Pons (tissue), 1 donor: ENCODE measurements at regions not wholly inside any gene's neighbourhood (a gene's known extent, or its start where the extent isn't known, plus 50 kb on each side); places are given as distances from the start of the nearest gene placed in this dataset.

ENCODE experiments used
- DNase-seq: peaks from one replicate; pipeline ENCODE4 v3.0.0-alpha.2; 2016; ENCODE audit warnings: low spot score

- no peak for DNase-seq
Observed at GRCh38 chr12:16972923-16973770, 367.2 kb upstream of the LMO3 start.

GRCh38 chr12:16962889-16963288 lies 356.9 kb upstream of the LMO3 start:
- DNase-seq: no peak

DNA sequence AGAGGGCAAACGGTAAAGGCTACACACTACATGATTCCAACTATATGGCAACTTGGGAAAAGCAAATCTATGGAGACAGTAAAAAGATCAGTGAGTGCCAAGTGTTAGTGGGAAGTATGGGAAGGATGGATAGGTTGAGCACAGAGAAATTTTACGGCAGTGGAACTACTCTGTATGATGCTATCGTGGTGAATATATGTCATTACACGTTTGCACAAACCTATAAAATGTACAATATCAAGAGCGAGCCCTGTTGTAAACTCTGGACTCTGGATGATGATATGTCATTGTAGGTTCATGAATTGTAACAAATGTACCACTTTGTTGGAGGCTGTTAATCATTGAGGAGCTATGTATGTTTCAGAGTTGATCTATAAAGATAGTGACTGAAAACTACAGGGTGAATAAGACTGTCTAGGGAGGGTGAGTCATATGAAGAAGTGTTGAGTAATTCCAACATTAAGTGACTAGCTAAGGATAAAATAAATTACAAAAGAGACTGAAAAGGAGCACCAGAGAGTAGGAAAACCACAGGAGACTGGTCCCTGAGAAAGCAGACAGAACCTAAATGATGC lies 349.2 kb upstream of the LMO3 start:
- DNase-seq: no peak

GRCh38 chr12:16949871-16950667 lies 344.1 kb upstream of the LMO3 start:
- DNase-seq: no peak

GRCh38 chr12:16949371-16949770 lies 343.4 kb upstream of the LMO3 start:
- no peak for DNase-seq

DNA sequence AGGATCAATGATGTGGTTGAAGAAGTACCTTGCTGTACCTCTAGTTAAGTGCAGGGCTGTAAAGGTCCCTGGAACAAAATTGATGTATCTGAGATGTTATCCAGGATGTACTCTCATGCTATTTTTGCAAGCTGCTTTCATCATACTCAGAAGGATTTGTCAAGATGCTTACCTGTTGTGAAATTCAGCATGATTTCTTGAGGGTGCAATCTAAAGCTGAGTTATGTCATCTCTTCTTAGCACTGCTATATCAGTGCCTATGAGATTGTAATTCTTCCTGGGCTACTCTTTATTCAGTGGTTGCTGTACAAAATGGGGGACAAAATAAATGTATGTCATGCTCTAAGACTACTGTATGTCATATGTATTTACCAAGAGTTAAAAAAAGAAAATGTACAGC lies 340.7 kb upstream of the LMO3 start:
- no peak for DNase-seq

GRCh38 chr12:16939871-16940306 lies 333.9 kb upstream of the LMO3 start:
- DNase-seq: no peak

DNA sequence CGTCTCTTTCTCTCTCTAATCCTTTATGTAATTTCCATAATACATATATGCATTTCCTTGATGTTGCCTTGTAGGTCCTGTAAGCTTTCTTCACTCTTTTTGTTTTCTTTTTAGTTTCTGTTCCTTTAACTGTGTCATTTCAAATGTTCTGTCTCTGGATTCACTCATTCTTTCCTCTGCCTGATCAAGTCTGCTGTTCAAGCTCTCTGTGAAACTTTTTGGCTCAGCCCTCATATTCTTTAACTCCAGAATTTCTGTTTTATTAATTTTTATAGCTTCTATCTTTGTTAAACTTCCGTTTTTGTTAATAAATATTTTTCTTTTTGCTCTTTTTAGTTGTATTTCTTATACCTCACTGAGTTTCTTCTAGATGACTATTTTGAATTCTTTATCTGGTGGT lies 321.3 kb upstream of the LMO3 start:
- no peak for DNase-seq

DNA sequence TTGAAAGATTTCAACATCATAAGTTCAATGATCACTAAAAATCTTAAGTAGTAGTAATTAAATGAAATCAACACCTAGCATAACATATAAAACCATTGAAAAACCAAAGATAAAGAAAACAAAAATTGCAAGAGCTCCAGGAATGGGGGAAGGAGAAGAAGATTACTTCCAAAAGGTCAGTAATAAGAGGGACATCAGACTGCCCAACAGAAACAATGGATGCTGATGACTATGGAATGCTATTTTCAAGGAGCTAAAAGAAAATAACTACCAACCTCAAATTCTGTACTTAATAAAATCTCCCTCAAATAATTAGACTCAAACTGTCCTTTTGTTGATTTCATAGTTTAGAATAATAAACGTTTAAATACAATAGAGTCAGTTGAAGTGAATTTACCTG lies 314.5 kb upstream of the LMO3 start:
- DNase-seq: no peak

DNA sequence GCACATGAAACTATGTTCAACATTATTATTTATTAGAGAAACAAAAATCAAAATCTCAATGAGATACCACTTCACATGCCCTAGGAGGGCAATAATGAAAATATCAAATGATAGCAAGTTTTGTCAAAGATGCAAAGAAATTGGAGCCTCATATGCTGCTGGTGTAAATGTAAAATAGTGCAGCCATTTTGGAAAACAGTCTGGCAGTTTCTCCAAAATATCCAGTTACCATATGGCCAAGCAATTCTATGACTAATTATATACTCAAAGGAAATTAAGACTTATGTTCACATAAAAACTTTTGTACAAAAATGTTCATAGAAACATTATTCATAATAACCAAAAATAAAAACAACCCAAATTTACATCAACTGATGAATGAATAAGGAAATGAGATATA lies 313.6 kb upstream of the LMO3 start:
- no peak for DNase-seq

GRCh38 chr12:16914853-16915252 lies 308.9 kb upstream of the LMO3 start:
- no peak for DNase-seq

GRCh38 chr12:16913832-16914490 lies 308.0 kb upstream of the LMO3 start:
- no peak for DNase-seq

DNA sequence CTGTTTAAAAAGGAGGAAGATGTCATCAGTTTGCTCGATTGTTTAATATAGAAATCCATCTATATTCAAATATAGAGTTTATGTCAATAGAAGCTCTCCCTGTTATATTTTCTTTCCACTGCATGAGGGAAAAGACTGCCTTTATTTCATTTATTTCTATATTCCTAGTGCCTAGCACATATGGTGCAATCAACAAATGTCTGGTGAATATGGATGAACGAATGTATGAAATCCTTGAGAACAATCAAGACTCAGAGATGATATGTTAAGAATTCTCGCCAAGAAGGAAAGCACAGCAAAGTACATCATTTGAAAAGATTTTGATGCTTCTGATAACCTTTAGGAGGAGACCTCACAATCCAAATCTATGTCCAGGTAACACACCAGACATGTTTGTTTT lies 296.0 kb upstream of the LMO3 start:
- no peak for DNase-seq

DNA sequence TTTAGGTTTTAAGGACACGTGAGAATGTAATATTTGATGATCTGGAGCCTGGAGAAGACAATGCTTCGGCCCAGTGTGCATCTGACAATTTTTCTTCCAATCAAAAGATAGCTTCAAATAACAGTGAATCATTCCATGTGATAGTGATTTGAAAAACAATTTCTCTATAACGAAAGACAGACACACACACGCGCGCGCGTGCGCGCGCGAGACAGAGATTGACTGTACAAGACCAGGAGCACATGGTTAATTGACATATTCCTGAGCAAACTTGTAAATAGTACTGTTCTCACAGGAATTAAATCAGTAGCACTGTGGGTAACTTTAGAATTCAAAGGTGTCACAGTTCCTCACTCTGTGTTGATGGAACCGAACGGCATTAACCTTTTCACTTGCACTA lies 287.5 kb upstream of the LMO3 start:
- no peak for DNase-seq

DNA sequence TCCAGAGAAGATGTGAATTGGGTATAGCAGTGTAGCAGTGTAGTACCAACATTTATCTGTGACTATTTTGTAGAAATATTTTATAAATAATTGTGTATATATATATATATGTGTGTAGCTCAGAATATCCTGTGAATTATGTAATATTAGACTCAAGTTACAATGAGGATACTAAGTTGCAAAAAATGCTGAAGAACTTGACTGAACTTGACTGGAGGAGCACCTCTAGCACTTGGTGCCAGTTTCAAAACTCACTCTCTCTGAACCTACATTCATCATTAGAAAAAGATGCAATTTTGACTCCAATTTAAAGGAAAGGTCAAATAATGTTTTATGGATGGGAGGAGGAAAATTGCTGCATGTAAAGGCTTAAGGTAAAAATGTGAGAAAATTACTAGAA lies 285.7 kb upstream of the LMO3 start:
- no peak for DNase-seq

DNA sequence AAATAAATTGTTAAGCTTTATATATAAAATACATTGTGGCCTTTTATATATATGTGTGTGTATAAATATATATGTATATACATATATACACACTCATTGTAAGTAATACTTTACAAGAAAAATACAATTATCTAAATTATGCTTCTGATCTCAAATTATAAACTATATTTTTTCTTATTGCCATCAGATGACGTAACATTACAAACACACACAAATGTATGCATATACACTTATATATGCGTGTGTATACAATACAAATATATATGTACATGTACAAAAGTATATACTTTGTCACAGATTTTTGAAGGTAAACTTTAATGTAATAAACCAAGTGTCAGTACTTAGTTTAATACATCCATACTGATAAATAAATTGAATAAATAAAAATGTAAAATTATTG lies 278.9 kb upstream of the LMO3 start:
- DNase-seq: no peak

- DNase-seq: no peak
Observed at GRCh38 chr12:16884056-16884455, 278.1 kb upstream of the LMO3 start.

GRCh38 chr12:16881986-16882570 lies 276.1 kb upstream of the LMO3 start:
- no peak for DNase-seq

GRCh38 chr12:16880864-16881285 lies 274.9 kb upstream of the LMO3 start:
- DNase-seq: no peak

GRCh38 chr12:16870845-16871244 lies 264.9 kb upstream of the LMO3 start:
- DNase-seq: no peak

DNA sequence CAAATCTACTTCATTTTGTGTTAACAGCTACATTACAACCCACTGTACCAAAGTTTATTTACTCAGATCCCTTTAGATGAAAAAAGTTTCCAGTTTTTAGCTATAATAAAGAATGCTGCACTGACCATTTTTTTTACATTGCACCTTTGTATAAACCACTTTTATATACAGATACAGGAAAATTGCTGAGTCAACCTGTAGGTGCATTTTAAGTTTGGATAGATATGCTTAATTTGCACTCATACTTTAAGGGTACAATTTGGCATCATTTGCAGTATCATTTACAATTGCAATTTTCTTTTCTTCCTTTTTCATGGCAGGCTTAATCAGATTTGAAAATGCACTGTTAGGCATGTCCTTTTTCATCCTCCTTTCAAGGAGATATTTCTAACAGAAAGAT lies 257.8 kb upstream of the LMO3 start:
- DNase-seq: no peak

DNA sequence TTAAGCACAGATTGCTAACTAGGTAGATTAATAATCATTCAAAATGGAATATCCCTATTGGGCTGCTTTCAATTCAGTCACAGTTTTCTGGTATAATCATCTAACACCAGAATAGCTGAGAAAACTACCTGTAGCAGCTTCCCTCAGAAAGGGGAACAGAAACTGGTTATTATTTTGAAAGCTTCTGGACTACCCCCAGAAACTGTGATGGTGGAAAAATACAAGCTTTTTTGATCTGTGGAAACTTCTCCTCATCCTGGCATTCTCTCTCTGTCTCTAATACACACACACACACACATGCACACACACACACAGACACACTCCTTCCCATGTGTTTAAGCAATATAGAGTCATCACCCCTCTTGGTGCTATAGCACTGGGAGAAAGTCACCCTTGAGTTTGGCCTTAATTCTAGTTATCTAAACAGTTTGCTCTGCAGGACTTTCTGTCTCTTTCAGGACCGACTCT lies 251.5 kb upstream of the LMO3 start:
- DNase-seq: no peak
